ENCODE measurements at regions not wholly inside any gene's neighbourhood (a gene's known extent, or its start where the extent isn't known, plus 50 kb on each side); places are given as distances from the start of the nearest gene placed in this dataset.

- no peak overlapping the region for H2AFZ ChIP-seq (ENCODE audit: low read length)
These were observed 1776.0 kb downstream of the LRRC4C start for GRCh38 chr11:39683288-39683950.

GRCh38 chr11:39681428-39681827, 1778.0 kb downstream of the LRRC4C start:
- DNase-seq (ENCODE audit: insufficient read length, low spot score, missing footprints), result no peak
- Histone ChIP-seq H3K79me2 (ENCODE audit: insufficient read depth, low read length) (no peaks in the 10 kb centered on the region), H3K27ac (ENCODE audit: low read depth, low read length) (no peak overlapping the region), H3K27me3 (ENCODE audit: insufficient read depth, low read length) (no peaks in the 10 kb centered on the region), H3K9me3 (ENCODE audit: low read depth, low read length) (peaks cover 5% of the 10 kb centered on the region), H3K4me3 (ENCODE audit: insufficient read depth, low read length) (no peak overlapping the region), H2AFZ (ENCODE audit: low read length) (no peak overlapping the region), H3K4me1 (ENCODE audit: insufficient read depth, low read length) (no peaks in the 10 kb centered on the region), H3K36me3 (ENCODE audit: insufficient read depth, low read length) (no peaks in the 10 kb centered on the region), H3K4me2 (ENCODE audit: insufficient read depth, low read length) (no peak overlapping the region), H4K20me1 (ENCODE audit: insufficient read depth, low read length) (no peaks in the 10 kb centered on the region)
- TF ChIP-seq CTCF (IDR thresholded peaks at IDR 0.05; ENCODE audit: extremely low read depth, low read depth, low read length), result no peak

More at GRCh38 chr11:39683288-39683950, 1776.0 kb downstream of the LRRC4C start:
- Histone ChIP-seq H3K4me3 (ENCODE audit: insufficient read depth, low read length) (no peak overlapping the region), H3K36me3 (ENCODE audit: insufficient read depth, low read length) (no peaks in the 10 kb centered on the region), H4K20me1 (ENCODE audit: insufficient read depth, low read length) (no peaks in the 10 kb centered on the region), H3K79me2 (ENCODE audit: insufficient read depth, low read length) (no peaks in the 10 kb centered on the region), H3K4me2 (ENCODE audit: insufficient read depth, low read length) (no peak overlapping the region), H3K9me3 (ENCODE audit: low read depth, low read length) (peaks cover 5% of the 10 kb centered on the region), H3K4me1 (ENCODE audit: insufficient read depth, low read length) (no peaks in the 10 kb centered on the region), H3K27ac (ENCODE audit: low read depth, low read length) (no peak overlapping the region), H3K27me3 (ENCODE audit: insufficient read depth, low read length) (no peaks in the 10 kb centered on the region)
- TF ChIP-seq CTCF (IDR thresholded peaks at IDR 0.05; ENCODE audit: extremely low read depth, low read depth, low read length), result no peak
- DNase-seq (ENCODE audit: insufficient read length, low spot score, missing footprints), result no peak

GRCh38 chr11:39678996-39679395, 1780.5 kb downstream of the LRRC4C start:
- H4K20me1 ChIP-seq (ENCODE audit: insufficient read depth, low read length), result no peaks in the 10 kb centered on the region
- no peaks in the 10 kb centered on the region for H3K27me3 ChIP-seq (ENCODE audit: insufficient read depth, low read length)
- no peak overlapping the region for H2AFZ ChIP-seq (ENCODE audit: low read length)
- no peaks in the 10 kb centered on the region for H3K36me3 ChIP-seq (ENCODE audit: insufficient read depth, low read length)
- H3K79me2 ChIP-seq (ENCODE audit: insufficient read depth, low read length), result no peaks in the 10 kb centered on the region
- TF ChIP-seq CTCF (IDR thresholded peaks at IDR 0.05; ENCODE audit: extremely low read depth, low read depth, low read length), result no peak
- no peaks in the 10 kb centered on the region for H3K4me1 ChIP-seq (ENCODE audit: insufficient read depth, low read length)
- H3K27ac ChIP-seq (ENCODE audit: low read depth, low read length), result no peak overlapping the region
- DNase-seq (ENCODE audit: insufficient read length, low spot score, missing footprints), result no peak
- peaks cover 5% of the 10 kb centered on the region for H3K9me3 ChIP-seq (ENCODE audit: low read depth, low read length)
- H3K4me2 ChIP-seq (ENCODE audit: insufficient read depth, low read length), result no peak overlapping the region
- no peak overlapping the region for H3K4me3 ChIP-seq (ENCODE audit: insufficient read depth, low read length)

GRCh38 chr11:39675171-39675570, 1784.3 kb downstream of the LRRC4C start:
- H3K4me3 ChIP-seq (ENCODE audit: insufficient read depth, low read length), result no peak overlapping the region
- H2AFZ ChIP-seq (ENCODE audit: low read length), result no peak overlapping the region
- H3K27ac ChIP-seq (ENCODE audit: low read depth, low read length), result no peak overlapping the region
- no peak for TF ChIP-seq CTCF (IDR thresholded peaks at IDR 0.05; ENCODE audit: extremely low read depth, low read depth, low read length)
- H3K36me3 ChIP-seq (ENCODE audit: insufficient read depth, low read length), result no peaks in the 10 kb centered on the region
- H3K79me2 ChIP-seq (ENCODE audit: insufficient read depth, low read length), result no peaks in the 10 kb centered on the region
- no peak for DNase-seq (ENCODE audit: insufficient read length, low spot score, missing footprints)
- H4K20me1 ChIP-seq (ENCODE audit: insufficient read depth, low read length), result no peaks in the 10 kb centered on the region
- no peaks in the 10 kb centered on the region for H3K4me1 ChIP-seq (ENCODE audit: insufficient read depth, low read length)
- no peaks in the 10 kb centered on the region for H3K27me3 ChIP-seq (ENCODE audit: insufficient read depth, low read length)
- no peaks in the 10 kb centered on the region for H3K9me3 ChIP-seq (ENCODE audit: low read depth, low read length)
- no peak overlapping the region for H3K4me2 ChIP-seq (ENCODE audit: insufficient read depth, low read length)

Data from osteoblast (primary cell).